ENCODE measurements at regions not wholly inside any gene's neighbourhood (a gene's known extent, or its start where the extent isn't known, plus 50 kb on each side); places are given as distances from the start of the nearest gene placed in this dataset.

- TF ChIP-seq CTCF (IDR thresholded peaks at IDR 0.05; ENCODE audit: low read depth, low read length, missing control alignments): no peak
- Histone ChIP-seq H3K27me3 (replicated peaks) (no peaks in the 10 kb centered on the region), H3K27ac (no peak overlapping the region), H3K36me3 (replicated peaks) (no peaks in the 10 kb centered on the region), H3K4me3 (ENCODE audit: low read depth, low read length) (no peak overlapping the region)
- no peak for DNase-seq
- in situ Hi-C loops (cut with HindIII; ENCODE audit: low pct_ligation_motif_present, low sequenced_read_pairs): no loop called here
Measured at GRCh38 chr1:101509370-101509769, 272.6 kb downstream of the S1PR1 start.

- no peak for TF ChIP-seq CTCF (IDR thresholded peaks at IDR 0.05; ENCODE audit: low read depth, low read length, missing control alignments)
- no peak for DNase-seq
- in situ Hi-C loops (cut with HindIII; ENCODE audit: low pct_ligation_motif_present, low sequenced_read_pairs): no loop called here
Measured at GRCh38 chr1:101511202-101511891, 274.5 kb downstream of the S1PR1 start.

GRCh38 chr1:101520302-101520701, 283.5 kb downstream of the S1PR1 start:
- peak; percentile 84 for TF ChIP-seq CTCF (IDR thresholded peaks at IDR 0.05; ENCODE audit: low read depth, low read length, missing control alignments)
- Histone ChIP-seq H3K27ac (no peak overlapping the region), H3K36me3 (replicated peaks) (no peaks in the 10 kb centered on the region), H3K27me3 (replicated peaks) (no peaks in the 10 kb centered on the region), H3K4me3 (ENCODE audit: low read depth, low read length) (no peak overlapping the region)
- peak; percentile 26 for DNase-seq
- in situ Hi-C loops (cut with HindIII; ENCODE audit: low pct_ligation_motif_present, low sequenced_read_pairs): no loop called here

More at GRCh38 chr1:101511202-101511891, 274.5 kb downstream of the S1PR1 start:
- no peak overlapping the region for H3K4me3 ChIP-seq (ENCODE audit: low read depth, low read length)
- no peak overlapping the region for H3K27ac ChIP-seq
- H3K27me3 ChIP-seq (replicated peaks): no peaks in the 10 kb centered on the region
- no peaks in the 10 kb centered on the region for H3K36me3 ChIP-seq (replicated peaks)

- TF ChIP-seq CTCF (IDR thresholded peaks at IDR 0.05; ENCODE audit: low read depth, low read length, missing control alignments): no peak
- DNase-seq: no peak
- Histone ChIP-seq H3K36me3 (replicated peaks) (no peaks in the 10 kb centered on the region), H3K27me3 (replicated peaks) (no peaks in the 10 kb centered on the region), H3K27ac (no peak overlapping the region), H3K4me3 (ENCODE audit: low read depth, low read length) (no peak overlapping the region)
- in situ Hi-C loops (cut with HindIII; ENCODE audit: low pct_ligation_motif_present, low sequenced_read_pairs): no loop called here
Measured at GRCh38 chr1:101522486-101522885, 285.7 kb downstream of the S1PR1 start.

- no peak for DNase-seq
- H3K27ac ChIP-seq: no peak overlapping the region
- in situ Hi-C loops (cut with HindIII; ENCODE audit: low pct_ligation_motif_present, low sequenced_read_pairs): no loop called here
- TF ChIP-seq CTCF (IDR thresholded peaks at IDR 0.05; ENCODE audit: low read depth, low read length, missing control alignments): no peak
- H3K36me3 ChIP-seq (replicated peaks): no peaks in the 10 kb centered on the region
- no peaks in the 10 kb centered on the region for H3K27me3 ChIP-seq (replicated peaks)
- H3K4me3 ChIP-seq (ENCODE audit: low read depth, low read length): no peak overlapping the region
Measured at GRCh38 chr1:101526813-101527212, 290.0 kb downstream of the S1PR1 start.

DNA sequence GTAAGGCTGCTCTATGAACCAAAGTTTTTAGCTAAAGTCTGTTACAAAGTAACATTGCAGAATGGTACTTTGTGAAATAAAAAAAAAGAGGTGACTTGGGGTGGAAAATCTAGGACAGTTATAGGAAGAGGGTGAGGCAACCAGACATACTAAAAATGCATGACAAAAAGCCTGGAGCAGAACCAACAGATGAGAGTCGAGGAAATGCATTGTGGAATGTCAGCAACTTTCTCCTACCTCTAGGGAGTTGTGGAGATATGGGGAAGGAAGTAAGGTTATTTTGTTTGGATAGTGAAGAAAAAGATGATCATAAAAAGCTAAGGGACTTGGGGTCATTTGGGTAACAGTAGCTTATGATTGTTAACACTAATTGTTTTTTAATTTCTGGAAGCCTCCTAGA, 295.6 kb downstream of the S1PR1 start:
- no peak overlapping the region for H3K4me3 ChIP-seq (ENCODE audit: low read depth, low read length)
- H3K36me3 ChIP-seq (replicated peaks): no peaks in the 10 kb centered on the region
- H3K27ac ChIP-seq: no peak overlapping the region
- in situ Hi-C loops (cut with HindIII; ENCODE audit: low pct_ligation_motif_present, low sequenced_read_pairs): no loop called here
- no peak for DNase-seq
- H3K27me3 ChIP-seq (replicated peaks): no peaks in the 10 kb centered on the region
- TF ChIP-seq CTCF (IDR thresholded peaks at IDR 0.05; ENCODE audit: low read depth, low read length, missing control alignments): no peak
